ENCODE measurements at regions not wholly inside any gene's neighbourhood (a gene's known extent, or its start where the extent isn't known, plus 50 kb on each side); places are given as distances from the start of the nearest gene placed in this dataset.

DNA sequence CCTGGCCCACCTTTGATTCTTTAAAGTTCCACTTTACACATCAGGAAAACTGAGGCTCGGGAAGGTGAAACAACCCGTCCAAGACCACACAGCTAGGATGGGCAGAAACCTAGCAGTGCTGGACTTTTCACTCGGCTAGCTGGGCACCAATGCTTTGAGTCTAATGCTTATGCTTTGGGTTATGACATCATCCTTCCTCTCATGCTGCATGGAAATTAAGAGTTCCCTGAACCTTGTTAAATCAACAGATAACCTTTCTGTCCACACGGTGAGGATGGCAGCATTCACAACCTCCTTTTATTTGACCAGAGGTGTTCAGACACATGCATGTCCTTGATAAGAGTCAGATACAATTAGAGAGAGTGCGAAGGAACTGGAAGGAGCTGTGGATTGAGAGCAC is 138.4 kb downstream of the UQCRFS1 start:
- TF ChIP-seq CTCF (conservative IDR thresholded peaks at IDR 0.05) = no peak
- H3K9me3 Mint-ChIP-seq = no peaks in the 10 kb centered on the region
- DNase-seq (ENCODE audit: low read depth, low spot score) = no peak
- H3K27ac Mint-ChIP-seq (ENCODE audit: unreplicated experiment) = no peak overlapping the region
- peaks cover 17% of the 10 kb centered on the region for H3K4me1 Mint-ChIP-seq
- H3K36me3 Mint-ChIP-seq (ENCODE audit: low read depth) = no peaks in the 10 kb centered on the region
- no peaks in the 10 kb centered on the region for H3K27me3 Mint-ChIP-seq (ENCODE audit: low read depth)
- H3K4me3 Mint-ChIP-seq = no peak overlapping the region

DNA sequence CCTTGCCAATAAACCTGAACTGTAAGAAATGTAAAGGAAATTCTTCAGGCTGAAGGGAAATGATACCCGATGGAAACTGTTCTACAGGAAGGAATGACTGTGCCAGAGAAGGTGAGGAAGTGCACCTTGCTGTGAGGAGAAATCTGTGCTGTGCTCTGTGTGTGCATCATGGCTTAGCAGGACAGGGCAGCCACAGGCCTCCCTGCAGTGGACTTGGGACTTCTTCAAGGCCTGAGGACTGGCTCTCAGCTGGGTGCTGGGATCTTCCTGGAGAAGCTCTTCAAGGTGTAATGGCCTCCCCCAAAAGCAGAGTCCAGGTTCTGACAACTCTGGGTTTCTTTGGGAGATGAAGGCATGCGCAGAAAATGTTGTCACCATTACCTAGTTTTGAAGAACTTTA is 145.1 kb downstream of the UQCRFS1 start:
- Mint-ChIP-seq H3K4me3 (no peak overlapping the region), H3K36me3 (ENCODE audit: low read depth) (no peaks in the 10 kb centered on the region), H3K27ac (ENCODE audit: unreplicated experiment) (no peak overlapping the region), H3K27me3 (ENCODE audit: low read depth) (no peaks in the 10 kb centered on the region), H3K4me1 (peaks cover 21% of the 10 kb centered on the region), H3K9me3 (no peaks in the 10 kb centered on the region)
- DNase-seq (ENCODE audit: low read depth, low spot score) = no peak
- no peak for TF ChIP-seq CTCF (conservative IDR thresholded peaks at IDR 0.05)

DNA sequence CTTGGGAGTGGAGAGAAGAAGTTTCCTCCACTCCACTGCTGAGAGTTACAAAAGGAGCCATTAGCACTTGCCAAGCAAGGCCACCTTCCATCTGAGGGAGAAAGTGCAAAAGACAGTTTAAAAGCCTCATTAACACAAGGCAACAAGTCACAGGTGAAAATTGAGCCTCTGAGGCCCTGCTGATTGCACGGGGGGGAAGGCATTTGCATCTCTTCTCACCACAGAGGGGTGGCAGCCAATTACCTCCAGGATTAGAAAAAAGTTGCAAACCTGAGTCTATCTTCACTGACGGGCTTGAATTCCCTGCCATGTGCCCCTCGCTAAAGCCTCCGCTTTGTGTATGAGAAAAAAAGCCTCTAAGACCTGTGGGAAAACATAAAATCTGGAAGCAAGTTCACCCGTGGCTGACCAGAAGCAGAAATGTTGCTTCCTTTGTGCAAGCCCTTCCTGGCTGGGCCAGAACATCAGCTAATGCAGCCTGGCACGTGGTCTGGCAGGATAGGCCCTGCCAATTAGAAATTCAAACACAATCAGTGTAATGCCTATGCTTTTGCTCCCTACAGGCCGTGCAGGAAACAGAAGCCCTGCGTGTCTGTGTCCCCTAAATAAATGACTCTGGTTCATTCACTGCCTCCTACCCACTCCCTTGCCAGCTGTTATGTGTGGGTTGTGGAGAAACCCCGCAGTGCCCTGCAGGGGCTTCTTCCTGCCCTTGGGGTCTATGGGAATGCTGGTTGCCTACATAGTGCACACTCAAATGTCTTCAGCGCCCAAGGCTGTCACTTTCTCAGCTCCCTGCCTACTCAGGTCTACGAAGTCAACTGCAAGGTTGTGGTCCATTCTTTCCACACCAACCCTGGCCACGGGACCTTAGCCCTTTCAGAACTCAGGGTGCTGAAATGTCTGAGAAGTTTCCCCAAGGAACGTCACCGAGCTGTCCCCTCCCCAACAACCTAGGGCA is 150.2 kb downstream of the UQCRFS1 start:
- DNase-seq (ENCODE audit: low read depth, low spot score) = no peak
- Mint-ChIP-seq H3K27me3 (ENCODE audit: low read depth) (no peaks in the 10 kb centered on the region), H3K27ac (ENCODE audit: unreplicated experiment) (no peak overlapping the region), H3K36me3 (ENCODE audit: low read depth) (no peaks in the 10 kb centered on the region), H3K9me3 (no peaks in the 10 kb centered on the region), H3K4me1 (peaks cover 21% of the 10 kb centered on the region), H3K4me3 (no peak overlapping the region)
- no peak for TF ChIP-seq CTCF (conservative IDR thresholded peaks at IDR 0.05)

DNA sequence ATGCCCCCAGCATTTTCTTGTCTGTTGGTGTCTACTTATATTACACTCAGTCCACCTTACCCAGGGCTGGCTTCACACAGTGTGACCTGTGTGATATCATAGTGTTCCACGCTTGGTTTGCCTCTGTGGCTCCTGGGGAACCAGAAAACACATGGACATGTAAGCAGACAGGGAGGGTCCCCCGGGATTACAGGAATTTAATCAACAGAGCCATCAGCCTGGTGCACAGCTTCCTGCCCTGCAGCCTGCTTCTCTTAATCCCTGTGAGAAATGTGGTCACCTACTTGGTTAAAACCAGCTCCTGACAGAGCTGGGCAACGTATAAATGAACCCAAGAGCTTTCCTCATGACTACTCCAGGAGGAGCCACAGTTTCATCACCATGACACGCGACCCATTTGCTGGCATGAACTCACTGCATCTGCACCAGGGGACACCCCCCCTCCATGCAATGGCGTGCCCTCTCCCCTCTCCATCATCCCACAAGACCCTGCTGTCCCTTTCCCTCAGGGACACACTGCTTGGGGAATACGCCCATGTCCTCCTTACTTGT is 152.1 kb downstream of the UQCRFS1 start:
- no peaks in the 10 kb centered on the region for H3K9me3 Mint-ChIP-seq

DNA sequence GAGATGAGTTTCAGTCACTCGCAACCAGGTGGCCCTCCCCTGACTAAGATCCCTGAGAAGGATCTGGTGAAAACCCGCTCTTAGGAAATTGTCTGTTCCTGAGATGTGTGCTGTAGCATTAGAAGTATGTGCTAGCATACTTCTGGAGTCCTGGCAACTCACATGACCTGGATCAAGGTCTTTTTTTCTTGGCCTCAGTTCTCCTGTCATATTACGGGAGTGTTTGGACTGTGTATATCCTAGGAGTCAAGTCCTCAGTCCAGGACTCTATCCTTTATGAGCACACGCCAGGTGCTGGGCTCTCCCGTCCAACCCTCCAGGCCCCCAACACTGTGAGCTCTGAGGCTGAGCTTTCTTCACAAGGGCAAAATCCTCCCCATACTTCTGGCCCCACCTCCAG is 156.4 kb downstream of the UQCRFS1 start:
- no peak for DNase-seq (ENCODE audit: low read depth, low spot score)
- Mint-ChIP-seq H3K27me3 (ENCODE audit: low read depth) (peaks cover 2% of the 10 kb centered on the region), H3K27ac (ENCODE audit: unreplicated experiment) (no peak overlapping the region), H3K4me3 (no peak overlapping the region), H3K4me1 (no peaks in the 10 kb centered on the region), H3K9me3 (peaks cover 6% of the 10 kb centered on the region), H3K36me3 (ENCODE audit: low read depth) (no peaks in the 10 kb centered on the region)
- TF ChIP-seq CTCF (conservative IDR thresholded peaks at IDR 0.05) = no peak

More for the DNA sequence above, 152.1 kb downstream of the UQCRFS1 start:
- DNase-seq (ENCODE audit: low read depth, low spot score) = no peak
- Mint-ChIP-seq H3K27me3 (ENCODE audit: low read depth) (no peaks in the 10 kb centered on the region), H3K4me1 (peaks cover 19% of the 10 kb centered on the region), H3K27ac (ENCODE audit: unreplicated experiment) (no peak overlapping the region), H3K4me3 (no peak overlapping the region), H3K36me3 (ENCODE audit: low read depth) (no peaks in the 10 kb centered on the region)
- TF ChIP-seq CTCF (conservative IDR thresholded peaks at IDR 0.05) = no peak
